ENCODE measurements at regions not wholly inside any gene's neighbourhood (a gene's known extent, or its start where the extent isn't known, plus 50 kb on each side); places are given as distances from the start of the nearest gene placed in this dataset.

- no peak overlapping the region for H3K4me3 ChIP-seq
- H3K27me3 ChIP-seq: no peaks in the 10 kb centered on the region
- H3K4me1 ChIP-seq: no peaks in the 10 kb centered on the region
- H3K27ac ChIP-seq: no peak overlapping the region
- TF ChIP-seq POLR2A (IDR thresholded peaks at IDR 0.05): no peak
- TF ChIP-seq, protein P1, sequence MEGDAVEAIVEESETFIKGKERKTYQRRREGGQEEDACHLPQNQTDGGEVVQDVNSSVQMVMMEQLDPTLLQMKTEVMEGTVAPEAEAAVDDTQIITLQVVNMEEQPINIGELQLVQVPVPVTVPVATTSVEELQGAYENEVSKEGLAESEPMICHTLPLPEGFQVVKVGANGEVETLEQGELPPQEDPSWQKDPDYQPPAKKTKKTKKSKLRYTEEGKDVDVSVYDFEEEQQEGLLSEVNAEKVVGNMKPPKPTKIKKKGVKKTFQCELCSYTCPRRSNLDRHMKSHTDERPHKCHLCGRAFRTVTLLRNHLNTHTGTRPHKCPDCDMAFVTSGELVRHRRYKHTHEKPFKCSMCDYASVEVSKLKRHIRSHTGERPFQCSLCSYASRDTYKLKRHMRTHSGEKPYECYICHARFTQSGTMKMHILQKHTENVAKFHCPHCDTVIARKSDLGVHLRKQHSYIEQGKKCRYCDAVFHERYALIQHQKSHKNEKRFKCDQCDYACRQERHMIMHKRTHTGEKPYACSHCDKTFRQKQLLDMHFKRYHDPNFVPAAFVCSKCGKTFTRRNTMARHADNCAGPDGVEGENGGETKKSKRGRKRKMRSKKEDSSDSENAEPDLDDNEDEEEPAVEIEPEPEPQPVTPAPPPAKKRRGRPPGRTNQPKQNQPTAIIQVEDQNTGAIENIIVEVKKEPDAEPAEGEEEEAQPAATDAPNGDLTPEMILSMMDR (IDR thresholded peaks at IDR 0.05): no peak
- no peaks in the 10 kb centered on the region for H3K36me3 ChIP-seq
- H3K9me3 ChIP-seq: no peaks in the 10 kb centered on the region
- no peak for DNase-seq
These were observed 183.7 kb downstream of the DACT1 start for GRCh38 chr14:58821421-58821820.

DNA sequence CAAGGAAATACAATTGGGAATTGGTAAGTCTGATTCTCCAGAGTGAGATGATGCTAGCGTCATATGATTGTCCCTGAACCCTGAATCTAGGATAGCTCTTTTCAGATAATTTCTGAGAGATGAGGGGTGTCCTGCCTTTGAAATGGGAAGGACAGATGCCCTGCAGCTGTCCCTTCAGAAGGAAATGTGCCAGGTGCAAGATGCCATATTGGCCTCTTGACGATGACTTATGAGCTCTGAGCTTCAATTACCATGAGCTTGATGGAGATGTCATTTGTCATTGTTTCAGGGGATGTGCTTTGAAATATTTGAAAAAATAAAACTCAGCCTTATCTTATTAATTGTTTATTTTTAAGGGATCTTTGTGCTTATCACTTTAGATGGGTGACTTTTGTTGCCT lies 185.1 kb downstream of the DACT1 start:
- TF ChIP-seq POLR2A (IDR thresholded peaks at IDR 0.05): no peak
- TF ChIP-seq, protein P1 (IDR thresholded peaks at IDR 0.05): no peak
- H3K4me3 ChIP-seq: no peak overlapping the region
- no peaks in the 10 kb centered on the region for H3K27me3 ChIP-seq
- DNase-seq: no peak
- H3K9me3 ChIP-seq: no peaks in the 10 kb centered on the region
- no peak overlapping the region for H3K27ac ChIP-seq
- H3K36me3 ChIP-seq: no peaks in the 10 kb centered on the region
- H3K4me1 ChIP-seq: no peaks in the 10 kb centered on the region

- TF ChIP-seq, protein P1 (IDR thresholded peaks at IDR 0.05): no peak
- TF ChIP-seq POLR2A (IDR thresholded peaks at IDR 0.05): no peak
- no peaks in the 10 kb centered on the region for H3K36me3 ChIP-seq
- H3K4me3 ChIP-seq: no peak overlapping the region
- H3K27ac ChIP-seq: no peak overlapping the region
- DNase-seq: no peak
- no peaks in the 10 kb centered on the region for H3K27me3 ChIP-seq
- H3K9me3 ChIP-seq: no peaks in the 10 kb centered on the region
- no peaks in the 10 kb centered on the region for H3K4me1 ChIP-seq
These were observed 185.6 kb downstream of the DACT1 start for GRCh38 chr14:58823312-58823711.

DNA sequence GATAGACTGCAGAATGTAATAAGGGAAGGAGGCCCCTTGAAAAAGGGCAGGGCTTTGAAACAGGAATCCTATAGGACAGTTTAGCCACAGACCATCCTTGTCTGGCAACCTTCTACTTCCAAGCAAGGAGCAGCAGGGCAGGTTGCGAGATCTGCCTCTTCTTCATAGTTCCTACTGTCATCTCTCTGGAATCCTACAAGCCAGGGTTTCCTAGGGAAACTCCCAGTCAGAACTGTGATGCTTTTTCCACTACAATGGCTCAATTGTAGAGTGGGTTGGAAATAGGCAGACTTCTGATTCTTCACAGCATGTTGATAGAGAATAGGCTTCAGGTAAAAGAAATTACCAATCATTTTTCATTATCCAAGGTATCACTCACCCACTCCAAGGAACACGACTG lies 186.3 kb downstream of the DACT1 start:
- no peaks in the 10 kb centered on the region for H3K36me3 ChIP-seq
- no peak overlapping the region for H3K27ac ChIP-seq
- no peaks in the 10 kb centered on the region for H3K4me1 ChIP-seq
- no peak overlapping the region for H3K4me3 ChIP-seq
- no peaks in the 10 kb centered on the region for H3K9me3 ChIP-seq
- no peaks in the 10 kb centered on the region for H3K27me3 ChIP-seq
- TF ChIP-seq, protein P1 (IDR thresholded peaks at IDR 0.05): no peak
- no peak for TF ChIP-seq POLR2A (IDR thresholded peaks at IDR 0.05)
- DNase-seq: no peak

DNA sequence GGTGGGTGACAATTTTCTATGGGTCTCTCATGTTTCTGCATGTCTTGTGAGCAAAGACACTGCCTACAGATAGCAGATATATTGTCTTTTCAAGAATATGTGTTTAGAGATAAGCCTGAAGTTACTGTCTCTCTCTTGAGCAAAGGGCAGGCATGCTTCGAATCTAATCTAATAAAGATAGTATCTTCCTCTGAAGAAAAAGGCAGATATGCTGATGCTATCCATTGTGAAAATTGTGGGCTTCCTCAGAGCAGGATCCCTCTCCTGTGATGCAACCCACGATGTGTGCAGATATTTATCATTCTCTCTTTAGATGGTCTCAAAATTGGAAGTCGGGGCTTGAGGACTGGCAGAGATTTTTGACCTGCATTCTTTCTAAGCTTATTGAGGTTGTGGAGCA lies 187.0 kb downstream of the DACT1 start:
- Histone ChIP-seq H3K36me3 (no peaks in the 10 kb centered on the region), H3K9me3 (no peaks in the 10 kb centered on the region), H3K27me3 (no peaks in the 10 kb centered on the region), H3K4me3 (no peak overlapping the region), H3K27ac (no peak overlapping the region), H3K4me1 (peaks cover 0 to under 1% (median 0%) of the 10 kb centered on the region in 4 donors)
- no peak for TF ChIP-seq POLR2A (IDR thresholded peaks at IDR 0.05)
- TF ChIP-seq, protein P1 (IDR thresholded peaks at IDR 0.05): no peak
- DNase-seq: no peak

GRCh38 chr14:58825606-58826005 lies 187.8 kb downstream of the DACT1 start:
- Histone ChIP-seq H3K27ac (no peak overlapping the region), H3K27me3 (no peaks in the 10 kb centered on the region), H3K9me3 (no peaks in the 10 kb centered on the region), H3K4me3 (no peak overlapping the region), H3K4me1 (peaks cover 0 to 9% (median 0%) of the 10 kb centered on the region in 4 donors), H3K36me3 (no peaks in the 10 kb centered on the region)
- no peak for TF ChIP-seq POLR2A (IDR thresholded peaks at IDR 0.05)
- TF ChIP-seq, protein P1 (IDR thresholded peaks at IDR 0.05): no peak
- DNase-seq: no peak

Measured in Peyer's patch (tissue), 4 donors.